PC-9 (cell line): ENCODE measurements at regions not wholly inside any gene's neighbourhood (a gene's known extent, or its start where the extent isn't known, plus 50 kb on each side); places are given as distances from the start of the nearest gene placed in this dataset.

Experiments
- BruUV-seq: library from RNA; stranded (reverse); fragments of 400-500 nt; replicated peaks from 2 replicates; lab custom pipeline; 2021; lab: Mats Ljungman, UMichigan
- CTCF ChIA-PET: fragments of 300-600 bp; sonication (Branson Sonifier 250); formaldehyde crosslinking; loops from one replicate; lab custom pipeline; 2022; ENCODE audit warnings: antibody characterized with exemption; lab: Charles Lee
- POLR2A ChIA-PET: fragments of 300-600 bp; sonication (Branson Sonifier 250); formaldehyde crosslinking; loops from one replicate; lab custom pipeline; 2022; ENCODE audit warnings: antibody characterized with exemption; ENCODE audit not compliant: unreplicated experiment; lab: Charles Lee
- DNase-seq, 2 experiments: peaks; one replicate each; pipeline versions ENCODE4 v3.0.0 to v3.0.0-alpha.2; 2015 to 2022; ENCODE audit warnings: mixed read lengths in 1 of 2
- H2AFZ ChIP-seq: fragments of 200-600 bp; sonication (generic); 2 replicates; pipeline ENCODE4 v1.8.1; 2017; ENCODE audit warnings: antibody characterized with exemption
- H3F3A ChIP-seq: fragments of 200-600 bp; sonication (generic); 2 replicates; pipeline ENCODE4 v1.8.1; 2017; ENCODE audit warnings: antibody characterized with exemption, mild to moderate bottlenecking, low read depth; ENCODE audit not compliant: insufficient read depth
- H3K27ac ChIP-seq: fragments of 200-600 bp; sonication (generic); 2 replicates; pipeline ENCODE4 v1.6.1; 2016; ENCODE audit warnings: mixed run types
- H3K27me3 ChIP-seq: fragments of 200-600 bp; sonication (generic); 2 replicates; pipeline ENCODE4 v1.6.1; 2016; ENCODE audit warnings: low read depth, mixed run types; ENCODE audit not compliant: insufficient read depth
- H3K36me3 ChIP-seq: fragments of 200-600 bp; sonication (generic); 2 replicates; pipeline ENCODE4 v1.6.1; 2016; ENCODE audit warnings: low read depth, mixed run types
- H3K4me1 ChIP-seq: fragments of 200-600 bp; sonication (generic); replicated peaks from 2 replicates; pipeline ENCODE4 v1.6.1; 2016; ENCODE audit warnings: mixed run types; ENCODE audit not compliant: insufficient read depth
- H3K4me2 ChIP-seq: fragments of 200-600 bp; sonication (generic); 2 replicates; pipeline ENCODE4 v1.6.1; 2017; ENCODE audit warnings: mixed run types
- H3K4me3 ChIP-seq: fragments of 200-600 bp; sonication (generic); 2 replicates; pipeline ENCODE4 v1.6.1; 2016; ENCODE audit warnings: mixed run types
- H3K79me2 ChIP-seq: fragments of 200-600 bp; sonication (generic); 2 replicates; pipeline ENCODE4 v1.6.1; 2017; ENCODE audit warnings: low read depth, mixed run types
- H3K9me2 ChIP-seq: fragments of 200-600 bp; sonication (generic); 2 replicates; pipeline ENCODE4 v1.8.1; 2017; ENCODE audit warnings: mild to moderate bottlenecking; ENCODE audit not compliant: insufficient read depth
- H3K9me3 ChIP-seq: fragments of 200-600 bp; sonication (generic); 2 replicates; pipeline ENCODE4 v1.8.1; 2016; ENCODE audit warnings: low read depth; ENCODE audit not compliant: insufficient read depth
- H4K20me1 ChIP-seq: fragments of 200-600 bp; sonication (generic); 2 replicates; pipeline ENCODE4 v1.8.1; 2017; ENCODE audit not compliant: insufficient read depth
- CTCF ChIP-seq: fragments of 200-600 bp; sonication (generic); conservative IDR thresholded peaks from 2 replicates; pipeline ENCODE4 v1.6.1; 2017; ENCODE audit warnings: mixed run types, antibody characterized with exemption, mild to moderate bottlenecking, moderate library complexity
- EZH2 ChIP-seq: fragments of 200-600 bp; sonication (generic); IDR thresholded peaks from 2 replicates; pipeline ENCODE4 v1.8.0; 2017; ENCODE audit warnings: antibody characterized with exemption, low read depth
- intact Hi-C: fragments of 100-400 bp; cut with micrococcal nuclease; formaldehyde crosslinking; loops from one replicate; pipeline ENCODE4 v1.10.0; 2022; ENCODE audit not compliant: unreplicated experiment

- H3F3A ChIP-seq: no peaks in the 10 kb centered on the region
- H2AFZ ChIP-seq: no peak overlapping the region
- H3K4me3 ChIP-seq: no peak overlapping the region
- ChIA-PET CTCF (no interaction called here), POLR2A (no interaction called here)
- H3K4me2 ChIP-seq: no peak overlapping the region
- DNase-seq: no peak
- no TSS peak for BruUV-seq
- TF ChIP-seq CTCF (no peak), EZH2 (no peak)
- no peaks in the 10 kb centered on the region for H4K20me1 ChIP-seq
- H3K9me3 ChIP-seq: no peaks in the 10 kb centered on the region
- H3K9me2 ChIP-seq: no peaks in the 10 kb centered on the region
- no peak overlapping the region for H3K27ac ChIP-seq
- no peaks in the 10 kb centered on the region for H3K36me3 ChIP-seq
- no peaks in the 10 kb centered on the region for H3K4me1 ChIP-seq
- intact Hi-C loops: no loop called here
- no peaks in the 10 kb centered on the region for H3K79me2 ChIP-seq
- H3K27me3 ChIP-seq: no peaks in the 10 kb centered on the region
Observed at GRCh38 chr2:56113382-56113975, 70.3 kb upstream of the CCDC85A start.

GRCh38 chr2:56117764-56118163, 66.0 kb upstream of the CCDC85A start:
- H2AFZ ChIP-seq: no peak overlapping the region
- intact Hi-C loops: no loop called here
- H3K4me3 ChIP-seq: no peak overlapping the region
- H3K9me3 ChIP-seq: no peaks in the 10 kb centered on the region
- no peak overlapping the region for H3K4me2 ChIP-seq
- H3F3A ChIP-seq: no peaks in the 10 kb centered on the region
- ChIA-PET POLR2A (no interaction called here), CTCF (no interaction called here)
- DNase-seq: peak in 1 of 2 experiments; percentile 34
- BruUV-seq: no TSS peak
- H3K79me2 ChIP-seq: no peaks in the 10 kb centered on the region
- H3K27ac ChIP-seq: no peak overlapping the region
- H4K20me1 ChIP-seq: no peaks in the 10 kb centered on the region
- H3K36me3 ChIP-seq: no peaks in the 10 kb centered on the region
- no peaks in the 10 kb centered on the region for H3K9me2 ChIP-seq
- TF ChIP-seq CTCF: no peak
- no peak for TF ChIP-seq EZH2
- peaks cover 7% of the 10 kb centered on the region; the same call in 1 of the 2 replicates for H3K27me3 ChIP-seq
- no peaks in the 10 kb centered on the region for H3K4me1 ChIP-seq

- H3K79me2 ChIP-seq: no peaks in the 10 kb centered on the region
- H3K27ac ChIP-seq: no peak overlapping the region
- DNase-seq: peak in 1 of 2 experiments; percentile 30
- no peak overlapping the region for H3K4me2 ChIP-seq
- no peaks in the 10 kb centered on the region for H4K20me1 ChIP-seq
- H3K27me3 ChIP-seq: peaks cover 13% of the 10 kb centered on the region; the same call in 1 of the 2 replicates
- TF ChIP-seq EZH2: no peak
- no peak for TF ChIP-seq CTCF
- intact Hi-C loops: no loop called here
- H3K9me3 ChIP-seq: no peaks in the 10 kb centered on the region
- no peaks in the 10 kb centered on the region for H3K9me2 ChIP-seq
- no peak overlapping the region for H3K4me3 ChIP-seq
- no peaks in the 10 kb centered on the region for H3K4me1 ChIP-seq
- POLR2A ChIA-PET: no interaction called here
- H3F3A ChIP-seq: no peaks in the 10 kb centered on the region
- BruUV-seq: no TSS peak
- H2AFZ ChIP-seq: no peak overlapping the region
- H3K36me3 ChIP-seq: no peaks in the 10 kb centered on the region
- CTCF ChIA-PET: no interaction called here
Observed at GRCh38 chr2:56118474-56118873, 65.3 kb upstream of the CCDC85A start.
